WTC11 (cell line): ENCODE measurements at regions not wholly inside any gene's neighbourhood (a gene's known extent, or its start where the extent isn't known, plus 50 kb on each side); places are given as distances from the start of the nearest gene placed in this dataset.
"Not testable (repeated sequence)": the region's sequence is repeated elsewhere in the genome, so short reads cannot be mapped to it uniquely, and the experiment has no call there.

Source experiments
- ATAC-seq: fragments of 200-7000 bp; cut with Tn5 transposase; 2 replicates; pipeline ENCODE4 v1.10.0; 2021; ENCODE audit warnings: mild to moderate bottlenecking, moderate library complexity
- CTCF ChIA-PET: fragments of 300-600 bp; sonication (Branson Sonifier 250); formaldehyde crosslinking; loops from one replicate; lab custom pipeline; 2021; ENCODE audit warnings: antibody characterized with exemption; lab: Charles Lee
- POLR2A ChIA-PET: fragments of 350-600 bp; sonication (Branson Sonifier 250); formaldehyde crosslinking; loops from one replicate; lab custom pipeline; 2021; ENCODE audit warnings: antibody characterized with exemption; lab: Charles Lee
- DNase-seq: peaks from one replicate; pipeline ENCODE4 v3.0.0; 2021; ENCODE audit warnings: low spot score
- H3K27ac Mint-ChIP-seq: 2 replicates; pipeline ENCODE4 v1.8.0; 2021; ENCODE audit warnings: mixed read lengths
- H3K27me3 Mint-ChIP-seq: 2 replicates; pipeline ENCODE4 v1.8.0; 2021; ENCODE audit warnings: low read depth, mild to moderate bottlenecking, moderate library complexity, mixed read lengths
- H3K36me3 Mint-ChIP-seq: 2 replicates; pipeline ENCODE4 v1.8.0; 2021; ENCODE audit warnings: mixed read lengths
- H3K4me1 Mint-ChIP-seq: 2 replicates; pipeline ENCODE4 v1.8.0; 2022; ENCODE audit warnings: mixed read lengths
- H3K4me3 Mint-ChIP-seq: 2 replicates; pipeline ENCODE4 v1.8.0; 2021; ENCODE audit warnings: mild to moderate bottlenecking, moderate library complexity, mixed read lengths
- H3K9me3 Mint-ChIP-seq: 2 replicates; pipeline ENCODE4 v1.8.0; 2021; ENCODE audit warnings: mixed read lengths
- CREM ChIP-seq: sonication (generic); formaldehyde crosslinking; IDR thresholded peaks from 2 replicates; pipeline ENCODE4 v1.8.1; 2022; ENCODE audit warnings: mild to moderate bottlenecking, missing genetic modification reagents, moderate library complexity
- CTCF ChIP-seq: fragments of 200-600 bp; IDR thresholded peaks from 2 replicates; pipeline ENCODE4 v1.8.0; 2022; ENCODE audit warnings: antibody characterized with exemption
- GABPB1 ChIP-seq: sonication (generic); formaldehyde crosslinking; IDR thresholded peaks from 2 replicates; pipeline ENCODE4 v1.8.1; 2023; ENCODE audit warnings: mild to moderate bottlenecking, missing genetic modification reagents
- HMGXB4 ChIP-seq: sonication (generic); formaldehyde crosslinking; IDR thresholded peaks from 2 replicates; pipeline ENCODE4 v1.8.1; 2023; ENCODE audit warnings: mild to moderate bottlenecking, moderate library complexity, missing genetic modification reagents
- MXD4 ChIP-seq: fragments of 250-450 bp; sonication (Bioruptor Pico); IDR thresholded peaks from 2 replicates; pipeline ENCODE4 v1.8.0; 2021; ENCODE audit warnings: mild to moderate bottlenecking, moderate library complexity, borderline replicate concordance
- MYBL2 ChIP-seq: sonication (generic); formaldehyde crosslinking; IDR thresholded peaks from 2 replicates; pipeline ENCODE4 v1.8.1; 2023; ENCODE audit warnings: mild to moderate bottlenecking, moderate library complexity, missing genetic modification reagents
- NFE2L1 ChIP-seq: sonication (generic); formaldehyde crosslinking; IDR thresholded peaks from 2 replicates; pipeline ENCODE4 v1.8.1; 2023; ENCODE audit warnings: missing genetic modification reagents
- RORB ChIP-seq: fragments of 250-450 bp; sonication (Bioruptor Pico); IDR thresholded peaks from 2 replicates; pipeline ENCODE4 v1.9.0; 2021; ENCODE audit warnings: mild to moderate bottlenecking
- SMAD4 ChIP-seq: sonication (generic); formaldehyde crosslinking; IDR thresholded peaks from 2 replicates; pipeline ENCODE4 v1.8.0; 2022; ENCODE audit warnings: mild to moderate bottlenecking, missing genetic modification reagents
- ZNF232 ChIP-seq: sonication (generic); formaldehyde crosslinking; IDR thresholded peaks from 2 replicates; pipeline ENCODE4 v1.8.0; 2022; ENCODE audit warnings: mild to moderate bottlenecking, missing genetic modification reagents
- ZNF281 ChIP-seq: sonication (generic); formaldehyde crosslinking; IDR thresholded peaks from 2 replicates; pipeline ENCODE4 v1.8.0; 2023; ENCODE audit warnings: mild to moderate bottlenecking, missing genetic modification reagents
- ZNF317 ChIP-seq: sonication (generic); formaldehyde crosslinking; IDR thresholded peaks from 2 replicates; pipeline ENCODE4 v1.8.1; 2023; ENCODE audit warnings: low read depth, mild to moderate bottlenecking, moderate library complexity, missing genetic modification reagents, borderline replicate concordance
- ZNF671 ChIP-seq: fragments of 250-450 bp; sonication (Bioruptor Pico); IDR thresholded peaks from 2 replicates; pipeline ENCODE4 v1.8.0; 2021; ENCODE audit warnings: mild to moderate bottlenecking

- peak; percentile 15 for DNase-seq
- CTCF ChIA-PET = interaction anchor here (0.6 to 2.3 kb wide), 5 partner anchors 23 to 224 kb away, joined by 3 to 10 read pairs (median 4); no protein-coding TSS in a partner anchor
- no peak overlapping the region for H3K4me3 Mint-ChIP-seq
- peaks cover 22% of the 10 kb centered on the region for H3K9me3 Mint-ChIP-seq
- H3K27me3 Mint-ChIP-seq = no peaks in the 10 kb centered on the region; the same call in 1 of the 2 replicates
- 0 out of 2 replicates have a peak, but pooled peaks have one; percentile 36 for ATAC-seq
- POLR2A ChIA-PET = no interaction called here
- H3K4me1 Mint-ChIP-seq = peaks cover 29% of the 10 kb centered on the region
- no peak overlapping the region for H3K27ac Mint-ChIP-seq
- no peak for TF ChIP-seq MYBL2 (CRISPR knock-in tag)
- no peak for TF ChIP-seq NFE2L1 (CRISPR knock-in tag)
- no peak for TF ChIP-seq RORB (CRISPR knock-in tag)
- TF ChIP-seq SMAD4 (CRISPR knock-in tag) = no peak
- peak; percentile 24; the same call in 1 of the 2 replicates for TF ChIP-seq CTCF
- H3K36me3 Mint-ChIP-seq = no peaks in the 10 kb centered on the region
These were observed 411.8 kb upstream of the STXBP6 start for GRCh38 chr14:25461780-25462179.

- ATAC-seq (no peak), DNase-seq (no peak)
These were observed 394.4 kb upstream of the STXBP6 start for GRCh38 chr14:25444381-25444780.

GRCh38 chr14:25440382-25440781 lies 390.4 kb upstream of the STXBP6 start:
- POLR2A ChIA-PET, H3K36me3 Mint-ChIP-seq, H3K4me1 Mint-ChIP-seq, ATAC-seq, H3K4me3 Mint-ChIP-seq, CTCF ChIA-PET, H3K27ac Mint-ChIP-seq, H3K27me3 Mint-ChIP-seq, DNase-seq: not testable (repeated sequence)
- peaks cover 14% of the 10 kb centered on the region for H3K9me3 Mint-ChIP-seq

More at GRCh38 chr14:25444381-25444780, 394.4 kb upstream of the STXBP6 start:
- no peaks in the 10 kb centered on the region for H3K27me3 Mint-ChIP-seq
- no peak overlapping the region for H3K4me3 Mint-ChIP-seq
- CTCF ChIA-PET = interaction anchor here (2.2 kb wide), 1 partner anchor 13 kb away, joined by 8 read pairs; no protein-coding TSS in a partner anchor
- H3K36me3 Mint-ChIP-seq = no peaks in the 10 kb centered on the region
- POLR2A ChIA-PET = no interaction called here
- no peaks in the 10 kb centered on the region for H3K4me1 Mint-ChIP-seq
- TF ChIP-seq ZNF671 (CRISPR knock-in tag) = no peak
- no peak overlapping the region for H3K27ac Mint-ChIP-seq
- peaks cover 14% of the 10 kb centered on the region for H3K9me3 Mint-ChIP-seq

GRCh38 chr14:25436906-25437305 lies 387.0 kb upstream of the STXBP6 start:
- Mint-ChIP-seq H3K4me3 (no peak overlapping the region), H3K36me3 (peaks cover 9% of the 10 kb centered on the region), H3K27me3 (no peaks in the 10 kb centered on the region), H3K27ac (no peak overlapping the region), H3K4me1 (peaks cover 11% of the 10 kb centered on the region), H3K9me3 (peaks cover 36% of the 10 kb centered on the region)
- POLR2A ChIA-PET = no interaction called here
- ATAC-seq (no peak), DNase-seq (no peak)
- TF ChIP-seq HMGXB4 (no peak), MXD4 (CRISPR knock-in tag) (no peak), CREM (CRISPR knock-in tag) (no peak), ZNF232 (CRISPR knock-in tag) (no peak), GABPB1 (CRISPR knock-in tag) (no peak), ZNF281 (CRISPR knock-in tag) (no peak), ZNF317 (CRISPR knock-in tag) (no peak)
- CTCF ChIA-PET = interaction anchor here (1.1 kb wide), 1 partner anchor 101 kb away, joined by 4 read pairs; no protein-coding TSS in a partner anchor
